HEK293 (cell line): ENCODE measurements at regions not wholly inside any gene's neighbourhood (a gene's known extent, or its start where the extent isn't known, plus 50 kb on each side); places are given as distances from the start of the nearest gene placed in this dataset.

ENCODE experiments used
- CTCF ChIA-PET: fragments of 350-600 bp; formaldehyde crosslinking; extraction: SDS; loops from one replicate; lab custom pipeline; 2021; ENCODE audit warnings: antibody characterized with exemption; lab: Yijun Ruan, JAX
- POLR2A ChIA-PET: fragments of 300-600 bp; formaldehyde crosslinking; extraction: SDS; loops from one replicate; lab custom pipeline; 2020; ENCODE audit warnings: antibody characterized with exemption, inconsistent platforms; lab: Yijun Ruan, JAX
- H3K27ac ChIP-seq: fragments of 200-500 bp; sonication (Bioruptor generic); 2 replicates; pipeline ENCODE4 v1.5.1; 2014; ENCODE audit warnings: low read depth, low read length, control low read depth, inconsistent platforms; ENCODE audit errors: extremely low read depth
- H3K36me3 ChIP-seq, 2 experiments: fragments of 200-500 bp in 1 of 2; sonication (Bioruptor generic) in 1 of 2; 1 replicate in 1 of 2; 2 replicates in 1 of 2; pipeline ENCODE4 v1.5.1; 2014 to 2017; ENCODE audit warnings: inconsistent platforms in 2 of 2, low read length in 2 of 2; ENCODE audit not compliant: control insufficient read depth in 2 of 2, insufficient read depth in 1 of 2
- H3K4me1 ChIP-seq: fragments of 200-500 bp; sonication (Bioruptor generic); 2 replicates; pipeline ENCODE4 v1.5.1; 2014; ENCODE audit warnings: mild to moderate bottlenecking, low read length, inconsistent platforms; ENCODE audit not compliant: control insufficient read depth, insufficient read depth
- H3K4me3 ChIP-seq: 2 replicates; pipeline ENCODE4 v1.5.1; 2011; ENCODE audit warnings: low read depth, mild to moderate bottlenecking, control low read depth, low read length, moderate library complexity
- H3K9me3 ChIP-seq: fragments of 200-500 bp; sonication (Bioruptor generic); 2 replicates; pipeline ENCODE4 v1.5.1; 2014; ENCODE audit warnings: low read depth, low read length, inconsistent platforms; ENCODE audit not compliant: control insufficient read depth, insufficient read depth
- BCL11A ChIP-seq: fragments of 450-650 bp; formaldehyde crosslinking; IDR thresholded peaks from 2 replicates; pipeline ENCODE4 v1.5.1; 2016; ENCODE audit warnings: low read depth, missing biosample characterization, missing genetic modification characterization
- EGR2 ChIP-seq: fragments of 450-650 bp; formaldehyde crosslinking; IDR thresholded peaks from 2 replicates; pipeline ENCODE4 v1.5.1; 2016; ENCODE audit warnings: low read depth, missing biosample characterization, missing genetic modification characterization
- KLF1 ChIP-seq: fragments of 450-650 bp; formaldehyde crosslinking; IDR thresholded peaks from 2 replicates; pipeline ENCODE4 v1.5.1; 2016; ENCODE audit warnings: missing biosample characterization, missing genetic modification characterization
- PBX3 ChIP-seq: sonication (generic); formaldehyde crosslinking; IDR thresholded peaks from 2 replicates; pipeline ENCODE4 v1.8.1; 2022; ENCODE audit warnings: mild to moderate bottlenecking, moderate library complexity, missing genetic modification reagents
- SCRT2 ChIP-seq: fragments of 450-650 bp; formaldehyde crosslinking; IDR thresholded peaks from 2 replicates; pipeline ENCODE4 v1.5.1; 2016; ENCODE audit warnings: missing biosample characterization, missing genetic modification characterization
- ZBTB20 ChIP-seq: fragments of 450-650 bp; formaldehyde crosslinking; IDR thresholded peaks from 2 replicates; pipeline ENCODE4 v1.5.1; 2016; ENCODE audit warnings: missing biosample characterization, missing genetic modification characterization
- ZEB2 ChIP-seq: fragments of 450-650 bp; formaldehyde crosslinking; IDR thresholded peaks from 2 replicates; pipeline ENCODE4 v1.5.1; 2016; ENCODE audit warnings: missing biosample characterization, missing genetic modification characterization
- ZFHX2 ChIP-seq: fragments of 450-650 bp; formaldehyde crosslinking; conservative IDR thresholded peaks from 2 replicates; pipeline ENCODE4 v1.5.1; 2016; ENCODE audit warnings: missing biosample characterization, missing genetic modification characterization
- ZFP41 ChIP-seq: fragments of 450-650 bp; formaldehyde crosslinking; IDR thresholded peaks from 2 replicates; pipeline ENCODE4 v1.5.1; 2016; ENCODE audit warnings: missing biosample characterization, missing genetic modification characterization, borderline replicate concordance
- ZNF24 ChIP-seq: fragments of 450-650 bp; formaldehyde crosslinking; IDR thresholded peaks from 2 replicates; pipeline ENCODE4 v1.5.1; 2016; ENCODE audit warnings: missing biosample characterization, missing genetic modification characterization
- ZNF280C ChIP-seq: fragments of 450-650 bp; formaldehyde crosslinking; IDR thresholded peaks from 2 replicates; pipeline ENCODE4 v1.5.1; 2016; ENCODE audit warnings: missing biosample characterization, missing genetic modification characterization
- ZNF510 ChIP-seq: fragments of 450-650 bp; formaldehyde crosslinking; IDR thresholded peaks from 2 replicates; pipeline ENCODE4 v1.5.1; 2018; ENCODE audit warnings: mild to moderate bottlenecking, missing genetic modification characterization, missing biosample characterization; ENCODE audit not compliant: insufficient replicate concordance
- ZNF560 ChIP-seq: fragments of 450-650 bp; formaldehyde crosslinking; IDR thresholded peaks from 2 replicates; pipeline ENCODE4 v1.5.1; 2017; ENCODE audit warnings: missing biosample characterization, missing genetic modification characterization, borderline replicate concordance
- ZNF704 ChIP-seq: fragments of 450-650 bp; formaldehyde crosslinking; IDR thresholded peaks from 2 replicates; pipeline ENCODE4 v1.5.1; 2016; ENCODE audit warnings: missing biosample characterization, missing genetic modification characterization
- TF ChIP-seq, protein P1 (sequence below): fragments of 450-650 bp; formaldehyde crosslinking; IDR thresholded peaks from 2 replicates; pipeline ENCODE4 v1.5.1; 2016; ENCODE audit warnings: missing biosample characterization, missing genetic modification characterization

DNA sequence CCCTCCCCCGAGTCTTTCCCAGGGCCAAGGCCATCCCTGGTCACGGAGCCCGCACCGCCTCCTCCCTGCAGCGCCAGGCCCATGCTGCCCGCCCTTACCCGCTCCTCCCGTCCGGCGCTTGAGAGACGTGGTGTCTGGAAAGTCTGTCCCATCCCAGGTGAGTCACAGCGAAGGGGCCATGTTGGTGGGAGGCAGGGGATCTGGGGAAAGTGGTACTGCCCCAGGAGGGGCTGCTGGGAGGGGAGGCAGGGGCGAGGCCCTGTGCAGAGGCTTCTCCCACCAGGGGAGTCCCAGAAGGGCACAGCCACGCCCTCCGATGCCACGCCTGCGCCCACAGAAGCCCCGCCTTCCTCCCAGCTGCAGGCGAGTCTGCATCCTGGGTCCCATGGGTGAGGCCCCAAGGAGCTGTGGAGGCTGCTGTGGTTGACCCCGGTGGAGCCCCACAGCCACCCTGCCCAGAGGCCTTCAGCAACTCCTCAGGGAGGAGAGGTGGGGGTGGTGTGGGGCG is 107.0 kb upstream of the PPP1R26 start:
- H3K36me3 ChIP-seq: no peaks in the 10 kb centered on the region
- POLR2A ChIA-PET: interaction anchor here (0.6 kb wide), 1 partner anchor 39 kb away, joined by 3 read pairs; no protein-coding TSS in a partner anchor
- no peak overlapping the region for H3K4me3 ChIP-seq
- H3K9me3 ChIP-seq: no peaks in the 10 kb centered on the region
- no peaks in the 10 kb centered on the region for H3K4me1 ChIP-seq
- CTCF ChIA-PET: interaction anchor here (2.0 kb wide), 1 partner anchor 40 kb away, joined by 9 read pairs; no protein-coding TSS in a partner anchor
- TF ChIP-seq, protein P1, sequence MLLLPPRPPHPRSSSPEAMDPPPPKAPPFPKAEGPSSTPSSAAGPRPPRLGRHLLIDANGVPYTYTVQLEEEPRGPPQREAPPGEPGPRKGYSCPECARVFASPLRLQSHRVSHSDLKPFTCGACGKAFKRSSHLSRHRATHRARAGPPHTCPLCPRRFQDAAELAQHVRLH (tag by site-specific recombination): no peak
- no peak for TF ChIP-seq ZFP41 (tag by site-specific recombination)
- peak; percentile 83 for TF ChIP-seq KLF1
- no peak for TF ChIP-seq BCL11A
- no peak overlapping the region for H3K27ac ChIP-seq

- Histone ChIP-seq H3K4me3 (no peak overlapping the region), H3K9me3 (no peaks in the 10 kb centered on the region), H3K27ac (no peak overlapping the region), H3K36me3 (no peaks in the 10 kb centered on the region), H3K4me1 (no peaks in the 10 kb centered on the region)
- ChIA-PET POLR2A (interaction anchor here (0.6 kb wide), 1 partner anchor 39 kb away, joined by 3 read pairs; no protein-coding TSS in a partner anchor), CTCF (no interaction called here)
- TF ChIP-seq EGR2 (peak; percentile 58; the same call in 1 of the 2 replicates), ZNF704 (tag by site-specific recombination) (no peak), ZEB2 (no peak), ZNF560 (tag by site-specific recombination) (no peak), SCRT2 (tag by site-specific recombination) (no peak), ZNF510 (no peak), ZFHX2 (tag by site-specific recombination) (peak; percentile 72), ZNF280C (tag by site-specific recombination) (no peak), ZNF24 (tag by site-specific recombination) (no peak)
- TF ChIP-seq, all 188 proteins: peak for 2
These were observed 106.4 kb upstream of the PPP1R26 start for GRCh38 chr9:135373151-135373685.

GRCh38 chr9:135373820-135374219 is 105.8 kb upstream of the PPP1R26 start:
- ChIA-PET POLR2A (no interaction called here), CTCF (no interaction called here)
- Histone ChIP-seq H3K9me3 (no peaks in the 10 kb centered on the region), H3K4me1 (no peaks in the 10 kb centered on the region), H3K4me3 (no peak overlapping the region), H3K27ac (no peak overlapping the region), H3K36me3 (no peaks in the 10 kb centered on the region)
- no peak for TF ChIP-seq ZFP41 (tag by site-specific recombination)

DNA sequence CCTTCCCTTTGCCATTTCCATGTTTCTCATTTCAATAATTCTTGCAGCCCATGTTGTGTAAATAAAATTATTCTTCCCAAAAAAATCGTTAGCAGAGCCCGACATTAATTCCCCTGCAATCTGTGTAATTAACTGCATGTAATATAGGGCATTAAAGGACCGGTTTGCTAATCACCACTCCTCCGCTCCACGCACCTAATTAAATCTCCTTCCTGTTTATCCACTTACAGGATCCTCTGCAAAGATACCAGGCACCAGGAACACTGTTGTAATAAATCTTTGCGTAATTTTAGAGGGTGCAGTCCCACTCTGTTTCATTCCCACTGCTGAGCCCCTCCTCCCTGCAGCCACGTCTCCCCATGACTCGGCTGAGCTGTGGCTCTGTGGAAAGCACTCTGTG is 105.0 kb upstream of the PPP1R26 start:
- H3K9me3 ChIP-seq: no peaks in the 10 kb centered on the region
- H3K27ac ChIP-seq: no peak overlapping the region
- no peak overlapping the region for H3K4me3 ChIP-seq
- no peaks in the 10 kb centered on the region for H3K36me3 ChIP-seq
- TF ChIP-seq ZNF24 (tag by site-specific recombination): no peak
- TF ChIP-seq ZBTB20 (tag by site-specific recombination): peak; percentile 48; the same call in 1 of the 2 replicates
- TF ChIP-seq PBX3 (CRISPR knock-in tag): no peak
- no peaks in the 10 kb centered on the region for H3K4me1 ChIP-seq
- CTCF ChIA-PET: no interaction called here
- POLR2A ChIA-PET: no interaction called here
